ENCODE measurements at regions not wholly inside any gene's neighbourhood (a gene's known extent, or its start where the extent isn't known, plus 50 kb on each side); places are given as distances from the start of the nearest gene placed in this dataset.
"Not testable (repeated sequence)": the region's sequence is repeated elsewhere in the genome, so short reads cannot be mapped to it uniquely, and the experiment has no call there.

DNA sequence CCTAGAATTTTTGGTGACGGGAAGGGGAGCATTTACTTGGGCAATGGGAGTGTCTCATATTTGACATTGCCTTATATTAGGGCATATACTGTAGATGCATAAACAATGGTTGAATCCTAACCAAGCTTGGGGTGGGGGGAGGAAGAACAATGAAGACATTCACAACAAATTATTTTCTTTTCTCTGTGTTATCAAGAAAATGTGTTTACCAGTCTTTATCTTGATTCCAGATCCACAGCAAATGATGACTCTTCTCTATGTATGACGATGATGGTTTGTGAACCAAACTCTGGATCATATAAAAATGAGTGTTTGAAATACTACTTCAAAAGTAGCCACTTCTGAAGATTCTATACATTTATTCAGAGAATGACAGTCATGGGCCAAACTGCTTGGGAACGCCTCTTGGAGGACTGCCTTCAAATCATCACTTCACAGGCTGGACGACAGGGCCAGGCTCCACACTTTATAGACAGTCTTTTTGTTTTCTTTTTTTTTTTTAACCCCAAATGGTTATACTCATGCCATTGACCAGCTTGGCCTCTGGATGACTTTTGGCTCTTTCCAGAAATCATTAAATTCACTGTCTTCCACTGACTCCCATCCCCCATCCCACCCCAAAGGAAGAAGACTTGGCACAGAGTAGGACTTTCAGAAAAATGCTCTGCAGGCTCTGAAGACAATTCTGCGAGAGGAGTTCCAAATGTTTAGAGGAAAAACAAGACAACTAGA, 123.8 kb upstream of the LIFR start:
- DNase-seq, result no peak

DNA sequence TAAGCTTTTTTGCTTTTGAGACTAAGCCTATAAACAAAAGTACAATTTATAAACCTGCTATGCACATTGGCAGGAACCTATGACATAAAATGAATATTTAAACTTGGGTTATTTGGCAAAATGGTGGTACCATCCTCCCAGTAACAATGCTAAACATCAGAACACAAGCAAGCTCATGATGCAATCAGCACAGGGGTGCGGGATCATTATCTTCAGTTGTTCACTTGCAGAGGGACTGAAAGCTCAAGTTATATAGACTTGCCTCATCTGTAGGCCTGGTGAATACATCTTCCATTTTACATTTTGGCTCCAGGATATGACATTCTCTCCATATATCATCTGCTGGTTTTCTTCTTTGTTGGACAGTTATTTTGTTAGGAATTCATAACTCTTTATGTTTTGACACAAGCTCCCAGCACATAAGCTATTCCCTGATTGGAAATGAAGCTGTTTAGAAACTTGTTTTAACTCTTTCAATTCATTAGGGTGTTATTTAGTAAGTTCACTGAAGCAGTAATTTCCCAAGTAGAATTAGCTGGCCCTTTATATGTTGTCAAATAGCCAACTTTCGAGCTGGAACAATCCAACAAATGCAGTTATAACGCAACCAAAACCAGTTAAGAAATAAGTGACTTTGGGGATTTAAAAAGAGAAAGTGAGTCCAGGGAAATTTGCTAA, 124.7 kb upstream of the LIFR start:
- no peak for DNase-seq

DNA sequence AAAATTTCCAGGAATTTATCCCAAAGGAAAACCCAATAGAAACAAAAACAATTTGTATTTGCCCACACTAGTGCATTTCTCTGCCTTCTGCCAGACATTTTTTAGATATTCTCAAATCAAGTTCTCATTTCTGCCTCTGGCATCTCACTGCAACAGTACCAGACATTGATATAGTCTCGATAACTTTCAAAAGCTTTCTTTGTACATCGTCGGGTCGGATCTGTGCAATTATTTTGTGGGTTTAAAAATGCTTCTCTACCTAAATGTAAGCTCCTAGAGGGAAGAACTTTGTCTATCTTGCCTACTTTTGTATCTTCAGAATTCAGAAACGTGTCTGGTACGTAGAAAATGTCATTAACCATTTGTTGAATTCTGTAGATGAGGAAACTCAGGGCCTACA, 125.5 kb upstream of the LIFR start:
- DNase-seq, result no peak

DNA sequence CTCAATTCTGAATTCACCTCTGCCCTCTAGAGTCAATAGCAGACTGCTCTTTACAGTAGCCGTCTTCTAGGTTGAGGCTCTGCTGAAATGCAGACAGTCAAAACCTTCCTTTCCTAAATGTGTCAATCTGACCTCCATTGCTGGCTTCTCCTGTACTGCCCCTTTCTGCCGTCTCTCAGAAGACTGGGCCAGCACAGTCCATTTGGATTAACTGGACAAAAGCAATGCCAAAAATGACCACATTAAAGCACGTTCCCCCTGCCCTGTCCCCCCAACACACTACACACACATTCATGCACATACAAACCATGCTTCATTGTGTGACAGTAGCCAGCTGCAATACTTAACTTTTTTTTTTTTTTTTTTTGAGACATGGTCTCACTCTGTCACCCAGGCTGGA, 130.2 kb upstream of the LIFR start:
- no peak for DNase-seq

DNA sequence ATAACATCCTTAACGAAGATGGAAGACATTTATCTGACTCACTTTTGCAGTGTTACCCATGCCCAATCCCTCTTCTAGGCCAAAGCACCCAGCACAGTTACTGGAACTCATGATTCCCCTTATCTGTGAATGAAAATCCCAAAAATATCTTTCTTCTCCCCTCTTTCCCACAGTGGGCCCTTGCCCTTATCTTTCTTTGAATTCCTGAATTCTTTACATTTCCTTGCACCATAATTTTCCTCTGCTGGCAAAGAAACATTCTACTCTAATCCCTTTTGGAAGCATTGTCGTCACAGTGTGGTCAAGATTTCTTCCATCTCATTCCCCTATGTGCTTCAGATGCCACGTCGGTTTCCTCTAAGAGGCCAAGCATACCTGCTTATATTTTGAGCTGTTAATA, 135.9 kb upstream of the LIFR start:
- no peak for DNase-seq

DNA sequence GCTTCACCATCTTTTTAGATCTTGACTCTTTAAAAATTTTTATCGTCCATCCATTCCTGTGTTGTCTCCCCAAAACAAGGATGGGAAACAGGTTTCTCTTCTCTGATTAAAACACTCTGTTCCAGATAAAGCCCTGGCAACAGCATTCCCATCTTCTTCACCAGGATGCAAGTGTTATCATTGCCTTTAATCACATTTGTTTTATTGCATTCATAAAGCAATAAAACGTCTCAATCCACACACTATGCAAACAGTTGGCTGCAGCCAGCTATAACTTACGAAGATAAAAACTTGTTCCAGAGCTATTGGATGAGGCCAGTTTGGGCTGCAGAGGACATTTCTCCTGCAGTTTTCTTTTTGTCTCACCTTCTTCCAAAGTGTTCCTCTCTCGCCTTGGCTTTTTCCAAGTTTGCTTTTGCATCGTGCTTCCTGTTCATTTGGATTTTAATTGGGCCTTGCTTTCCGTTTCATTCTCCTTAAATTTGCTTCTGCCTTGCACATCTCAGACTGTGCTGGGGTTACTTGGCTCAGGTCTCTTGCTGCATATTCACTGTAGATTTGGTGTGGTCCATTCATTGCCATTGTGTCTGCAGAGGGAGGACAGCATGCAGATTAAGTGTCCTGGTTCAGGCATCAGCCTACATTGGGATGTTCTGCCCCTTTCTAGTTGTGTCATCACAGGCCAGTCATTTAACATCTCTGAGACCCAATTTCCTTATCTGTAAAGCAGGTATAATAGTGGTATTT, 136.5 kb upstream of the LIFR start:
- no peak for DNase-seq

DNA sequence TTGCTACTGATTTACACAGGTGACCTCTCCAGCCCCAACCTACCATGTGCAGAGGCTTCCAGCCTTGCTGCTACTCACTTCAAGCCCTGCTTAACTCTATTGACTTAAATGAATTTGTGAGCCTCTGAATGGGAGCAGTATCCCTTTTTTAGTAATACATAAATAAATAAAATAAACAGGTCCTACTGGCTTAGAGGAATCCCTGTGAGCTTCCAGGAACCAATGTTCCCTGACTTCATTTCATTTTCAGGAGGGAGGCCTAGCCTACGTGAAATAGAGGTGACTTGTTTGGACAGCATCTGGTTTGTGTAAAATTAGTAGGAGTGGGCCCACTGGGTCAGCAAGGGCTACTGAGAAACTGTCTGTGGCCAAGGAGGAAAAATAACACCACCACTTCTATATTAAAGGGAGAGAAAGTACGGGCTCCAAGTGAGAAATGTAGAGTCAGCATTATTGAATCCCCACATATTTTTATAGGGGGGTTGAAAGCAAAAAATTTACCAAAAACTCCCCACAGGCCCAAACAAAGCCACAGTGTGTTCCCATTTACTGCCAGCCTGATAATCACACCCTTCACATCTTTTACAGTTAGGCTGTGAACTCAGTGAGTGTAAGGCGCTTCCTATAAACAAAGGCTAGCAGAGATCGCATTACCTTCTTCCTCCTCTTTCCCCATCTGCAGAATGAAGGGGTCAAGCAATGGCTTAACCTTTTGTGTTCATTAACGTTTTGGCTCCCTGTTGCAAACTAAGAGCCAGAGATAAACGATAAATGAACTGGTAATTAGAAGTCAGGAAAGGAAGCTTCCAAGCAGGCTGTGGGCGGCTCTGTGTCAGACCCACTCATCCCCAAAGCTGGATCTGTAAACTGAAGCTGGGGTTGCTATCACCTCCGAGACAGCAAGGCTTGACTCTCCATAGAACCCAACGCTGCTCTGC, 138.8 kb upstream of the LIFR start:
- DNase-seq, result peak; percentile 54

DNA sequence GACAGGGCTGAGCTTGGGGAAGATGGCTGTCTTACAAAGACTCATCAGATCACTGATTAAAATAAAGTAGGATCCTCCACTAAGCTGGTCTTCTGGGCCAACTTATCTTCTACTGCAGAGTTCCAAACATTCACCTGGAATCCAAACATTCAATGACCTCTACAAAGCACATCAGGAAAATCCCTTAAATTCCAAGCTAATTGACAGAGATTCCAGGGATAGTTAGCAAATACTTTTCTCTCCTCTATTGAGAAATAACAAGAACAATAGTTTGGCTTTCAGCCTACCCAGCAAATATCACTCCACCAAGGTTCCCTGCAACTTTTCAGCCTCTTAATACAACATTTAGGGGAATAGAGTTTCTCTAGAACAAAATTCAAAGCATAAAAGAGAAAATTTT, 140.6 kb upstream of the LIFR start:
- no peak for DNase-seq

DNA sequence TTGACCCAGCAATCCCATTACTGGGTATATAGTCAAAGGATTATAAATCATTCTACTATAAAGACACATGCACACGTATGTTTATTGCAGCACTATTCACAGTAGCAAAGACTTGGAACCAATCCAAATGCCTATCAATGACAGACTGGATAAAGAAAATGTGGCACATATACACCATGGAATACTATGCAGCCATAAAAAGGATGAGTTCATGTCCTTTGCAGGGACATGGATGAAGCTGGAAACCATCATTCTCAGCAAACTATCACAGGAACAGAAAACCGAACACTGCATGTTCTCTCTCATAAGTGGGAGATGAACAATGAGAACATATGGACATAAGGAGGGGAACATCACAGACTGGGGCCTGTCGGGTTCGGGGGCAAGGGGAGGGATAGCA, 140.3 kb upstream of the OSMR start:
- not testable (repeated sequence) for DNase-seq

DNA sequence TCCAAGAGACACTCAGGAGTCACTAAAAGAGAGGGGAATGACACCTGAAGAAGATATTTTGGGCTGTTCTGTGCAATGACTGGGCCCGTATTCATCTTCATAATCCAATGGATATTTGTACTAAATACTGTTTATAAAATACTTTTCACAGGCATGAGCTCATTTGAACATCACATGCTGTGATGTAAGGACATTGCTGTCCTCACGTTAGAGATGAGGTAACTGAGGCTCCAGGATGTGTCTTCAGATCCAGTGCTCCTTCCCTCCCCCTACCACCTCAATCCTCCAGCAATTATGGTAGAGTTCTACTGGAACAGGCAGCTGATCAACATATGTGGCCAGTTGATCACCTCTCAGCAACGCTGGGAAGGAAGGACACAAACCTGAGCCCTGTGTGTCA, 139.4 kb upstream of the OSMR start:
- DNase-seq, result no peak

DNA sequence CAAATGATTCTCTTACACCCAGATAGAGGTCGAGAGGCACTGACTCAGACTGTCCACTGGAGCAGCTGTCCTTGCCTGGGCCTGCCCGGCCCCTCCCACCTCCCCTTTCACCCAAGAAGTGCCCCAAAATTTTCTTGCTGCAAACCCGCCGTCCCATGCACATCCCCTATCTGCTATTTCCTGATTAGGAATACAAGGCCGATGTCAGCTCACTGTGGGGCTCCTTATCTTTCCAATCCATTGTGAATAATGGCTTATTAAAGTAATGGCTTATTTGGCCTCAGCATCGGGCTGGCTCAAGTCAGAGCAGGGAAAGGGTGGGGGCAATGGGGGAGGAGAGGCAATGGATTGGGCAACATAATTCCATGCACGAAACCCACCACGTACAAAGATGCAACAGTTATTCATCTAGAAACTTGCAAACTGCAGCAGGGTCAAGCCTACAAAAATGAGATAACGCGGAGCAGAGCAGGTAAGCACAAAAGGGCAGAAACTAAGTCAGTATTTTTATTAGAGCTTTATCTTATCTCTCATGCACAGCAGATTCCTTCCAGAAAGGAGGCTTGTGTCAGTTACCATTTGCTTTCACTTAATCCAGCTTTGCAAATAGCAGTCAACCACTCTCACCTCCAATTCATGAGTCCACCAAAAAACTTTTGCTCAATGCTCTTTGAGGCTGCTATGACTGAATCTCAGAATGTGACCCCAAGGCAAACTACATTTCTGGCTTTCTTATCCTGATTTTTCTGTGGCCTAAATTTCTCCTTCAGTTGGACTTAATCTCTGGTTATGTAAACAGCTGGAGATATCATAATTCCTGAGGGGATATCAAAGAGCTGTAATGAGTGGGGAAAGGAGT, 138.2 kb upstream of the OSMR start:
- no peak for DNase-seq

DNA sequence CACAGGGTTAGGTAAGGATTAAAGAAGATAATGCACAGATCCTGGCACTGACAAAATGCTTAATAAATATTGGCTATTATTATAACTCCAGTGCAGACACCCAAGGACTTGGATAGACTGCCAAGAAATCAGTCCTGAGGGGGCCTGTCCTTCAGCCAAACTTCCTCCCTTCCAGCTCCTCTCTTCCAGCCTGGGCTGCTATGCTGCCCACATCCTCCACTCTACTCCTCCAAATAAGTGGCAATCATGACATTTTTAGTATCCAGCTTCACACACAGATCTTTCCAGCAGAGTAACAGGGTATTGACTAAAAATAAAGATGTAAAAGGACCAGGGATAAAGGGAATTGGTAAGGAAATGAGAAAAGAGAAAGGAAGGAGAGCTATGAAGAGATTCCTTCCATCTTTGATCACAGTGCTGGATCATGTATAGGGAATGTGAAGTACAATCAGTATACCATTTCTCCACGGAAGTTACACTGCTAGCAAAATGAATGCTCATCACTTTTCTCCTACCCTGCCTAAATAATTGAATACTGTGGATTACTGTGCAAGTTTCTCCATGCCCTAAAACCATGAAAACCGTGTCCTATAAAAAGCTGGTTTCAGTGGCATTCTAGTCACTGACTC, 136.0 kb upstream of the OSMR start:
- no peak for DNase-seq

DNA sequence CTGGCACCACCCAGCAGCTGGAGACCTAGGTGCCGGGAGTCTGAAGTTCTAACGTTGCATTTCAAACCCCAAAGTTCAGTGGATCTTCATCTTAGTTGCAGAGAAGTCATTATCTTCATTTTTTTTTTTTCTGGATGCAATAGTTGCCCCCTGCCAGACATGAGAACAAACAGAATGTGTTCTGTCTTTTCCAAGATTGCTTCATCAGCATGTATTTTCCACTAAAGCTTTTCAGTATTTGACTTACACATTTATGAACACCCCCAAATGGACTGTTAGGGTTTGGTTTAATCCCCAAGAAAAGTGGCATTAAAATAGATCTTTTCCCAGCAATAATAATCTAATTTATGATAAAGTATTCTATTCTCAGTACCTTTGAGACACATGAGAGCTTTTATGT, 135.2 kb upstream of the OSMR start:
- no peak for DNase-seq

DNA sequence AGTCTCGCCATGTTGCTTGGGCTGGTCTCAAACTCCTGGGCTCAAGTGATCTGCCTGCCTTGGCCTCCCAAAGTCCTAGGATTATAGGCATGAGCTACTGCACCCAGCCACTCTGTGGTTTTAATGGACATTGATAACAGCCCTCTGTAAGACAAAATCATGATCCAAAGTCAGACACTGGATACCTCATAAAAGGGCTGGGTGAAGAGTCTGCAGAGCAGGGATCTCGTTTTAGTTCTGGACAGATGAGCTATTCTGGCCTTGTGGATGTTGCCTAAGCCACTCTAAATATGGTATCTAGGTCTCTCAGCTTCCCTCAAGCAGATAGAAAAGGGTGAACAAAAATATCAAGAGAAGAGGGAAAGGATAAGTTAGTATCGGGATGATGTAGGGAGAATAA, 133.4 kb upstream of the OSMR start:
- no peak for DNase-seq

DNA sequence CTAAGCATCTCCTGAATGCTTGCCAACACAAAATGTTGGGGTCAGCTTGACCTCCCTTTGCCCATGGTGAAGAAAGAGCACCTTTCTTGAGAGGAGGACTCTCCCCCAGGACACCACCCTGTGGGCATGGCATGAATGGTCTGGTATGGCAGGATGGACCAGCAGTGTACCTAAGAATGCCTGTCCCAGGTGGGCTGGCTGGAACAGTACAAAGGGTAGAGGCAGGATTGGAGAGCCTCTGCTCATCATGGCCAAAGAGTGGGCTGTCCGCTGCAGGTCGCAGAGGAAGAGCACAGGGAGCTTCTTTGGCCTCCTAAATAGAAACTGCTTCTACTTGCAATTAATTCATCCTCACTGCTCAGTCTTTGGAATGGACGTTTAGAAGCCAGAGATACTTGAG, 131.6 kb upstream of the OSMR start:
- no peak for DNase-seq

DNA sequence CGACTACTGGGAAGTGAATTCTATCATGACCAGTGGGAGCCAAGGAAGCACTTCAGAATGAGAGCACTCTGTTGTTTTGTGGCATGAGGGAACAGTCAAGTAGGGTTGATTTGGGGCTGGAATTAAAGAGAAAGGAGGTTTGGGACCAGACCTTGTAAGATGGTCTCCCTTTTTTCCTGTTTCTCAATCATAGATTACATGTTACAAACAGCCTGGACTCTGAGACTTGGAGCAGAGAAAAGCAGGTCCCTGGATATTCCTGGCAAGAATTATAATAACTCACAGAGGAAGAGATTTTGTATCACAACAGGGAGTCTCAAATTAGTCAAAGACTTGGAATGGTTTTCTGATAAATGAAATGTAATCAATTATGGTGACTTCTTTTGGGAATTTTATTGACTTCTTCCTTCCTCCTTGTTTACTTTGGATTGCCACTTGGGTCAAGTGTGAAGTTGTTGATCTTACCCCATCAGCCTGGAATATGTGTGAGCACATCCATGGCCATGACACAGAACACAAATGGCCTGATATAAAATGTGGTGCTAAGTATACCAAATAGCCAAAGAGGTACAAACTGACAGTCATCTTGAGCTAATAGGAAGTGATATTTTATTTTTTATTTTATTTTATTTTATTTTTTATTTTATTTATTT, 131.0 kb upstream of the OSMR start:
- DNase-seq, result no peak

DNA sequence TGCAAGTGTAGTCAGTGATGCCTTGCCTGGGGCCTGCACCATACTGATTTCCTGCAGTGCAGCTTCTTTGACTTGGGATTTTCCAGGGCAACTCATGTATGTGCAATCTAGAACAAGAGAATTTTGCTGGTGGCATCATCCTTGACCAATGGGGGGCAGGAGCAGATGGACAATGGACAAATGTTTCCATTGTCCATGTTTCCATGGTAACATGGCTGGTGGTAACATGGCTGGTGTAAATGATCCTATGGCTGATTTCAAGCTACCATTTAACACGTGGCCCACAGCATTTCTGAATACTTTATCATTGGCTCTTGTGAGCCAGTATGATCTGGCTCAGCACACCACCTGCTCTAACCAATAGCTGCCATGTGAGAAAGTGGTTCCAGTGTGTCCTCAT, 130.1 kb upstream of the OSMR start:
- DNase-seq, result peak; percentile 2

DNA sequence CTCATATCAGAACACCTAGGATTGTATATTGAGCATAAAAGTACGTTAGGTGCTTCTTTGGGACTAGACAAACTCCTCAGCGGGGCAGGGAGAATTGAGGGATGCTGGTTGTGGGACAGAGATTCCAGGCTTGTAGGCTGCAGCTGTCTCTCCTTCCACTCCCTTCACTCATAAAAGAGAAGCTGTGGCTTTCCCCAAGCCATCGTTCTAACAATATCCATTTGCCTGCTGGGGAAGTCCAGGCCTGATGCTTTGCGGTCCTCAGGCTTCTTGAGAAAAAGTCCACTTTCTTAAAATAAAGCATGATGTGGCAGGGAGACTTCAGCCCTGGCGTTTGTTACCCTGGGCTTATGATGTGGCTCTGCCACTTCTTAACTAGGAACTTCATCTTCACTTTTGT, 129.3 kb upstream of the OSMR start:
- DNase-seq, result no peak

DNA sequence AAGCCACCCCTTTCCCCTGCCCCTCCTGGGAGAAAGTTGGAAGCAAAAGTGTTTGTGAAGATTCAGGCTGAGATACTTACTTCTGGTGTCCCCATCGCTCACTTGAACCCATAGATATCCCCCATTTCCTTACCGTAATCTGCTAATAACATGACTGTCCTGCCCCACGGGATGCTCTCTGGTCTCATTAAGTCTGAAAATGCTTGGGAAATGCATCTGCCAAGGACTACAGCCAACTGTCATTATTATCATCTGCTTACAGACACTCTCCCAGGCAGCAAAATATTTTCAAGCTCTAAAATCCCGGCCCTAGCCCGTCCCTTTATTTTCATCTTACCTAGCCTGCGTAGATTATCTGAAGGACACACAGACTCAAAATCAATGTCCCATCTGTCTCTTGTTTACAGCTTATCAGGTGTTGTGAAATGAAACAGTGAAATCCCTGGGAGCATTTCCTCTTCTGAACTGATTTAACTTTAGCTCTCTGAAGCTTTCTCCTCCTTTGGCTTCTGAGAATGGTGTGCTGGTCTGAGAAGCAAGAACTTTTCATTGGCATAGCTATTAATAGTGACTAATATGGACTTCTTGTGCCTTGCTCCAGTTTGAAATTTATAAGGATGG, 126.9 kb upstream of the OSMR start:
- DNase-seq, result no peak

DNA sequence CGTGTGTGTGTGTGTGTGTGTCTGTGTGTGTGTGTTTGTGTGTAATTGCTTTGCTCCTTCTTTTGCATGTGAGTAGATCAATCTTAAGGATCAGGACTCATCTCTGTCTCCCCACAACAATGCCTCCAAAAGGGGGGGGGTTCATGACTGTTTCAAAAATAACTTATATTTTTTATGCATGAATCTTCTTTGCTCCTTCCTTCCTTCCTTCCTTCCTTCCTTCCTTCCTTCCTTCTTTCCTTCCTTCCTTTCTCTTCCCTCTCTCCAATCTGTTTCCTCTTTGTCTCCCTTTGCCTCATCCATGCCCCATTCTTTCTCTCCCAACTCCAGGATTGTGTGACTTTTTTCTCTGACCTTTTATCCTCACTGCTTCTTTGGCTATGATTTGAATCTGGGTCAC, 126.4 kb upstream of the OSMR start:
- DNase-seq, result no peak

DNA sequence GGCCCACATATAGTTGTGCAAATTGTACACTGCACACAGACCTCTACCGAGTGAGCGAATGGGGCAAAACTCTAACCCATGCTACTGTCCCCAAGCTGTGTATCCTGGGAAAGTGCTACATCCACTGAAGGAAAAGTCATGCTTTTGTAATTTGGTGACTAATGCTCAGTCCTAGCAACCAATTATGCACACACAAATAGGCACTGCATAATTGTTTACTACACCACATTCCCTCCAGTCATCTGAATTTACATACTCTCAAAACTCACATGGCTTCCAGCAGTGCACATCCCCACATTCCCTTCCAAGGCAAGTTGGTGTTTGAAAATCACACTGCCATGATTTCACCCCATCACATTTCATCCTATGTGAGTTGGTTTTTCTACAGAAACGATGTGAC, 125.9 kb upstream of the OSMR start:
- peak; percentile 87 for DNase-seq

All from HCEC 1CT (cell line).